ENCODE measurements at regions not wholly inside any gene's neighbourhood (a gene's known extent, or its start where the extent isn't known, plus 50 kb on each side); places are given as distances from the start of the nearest gene placed in this dataset.

DNA sequence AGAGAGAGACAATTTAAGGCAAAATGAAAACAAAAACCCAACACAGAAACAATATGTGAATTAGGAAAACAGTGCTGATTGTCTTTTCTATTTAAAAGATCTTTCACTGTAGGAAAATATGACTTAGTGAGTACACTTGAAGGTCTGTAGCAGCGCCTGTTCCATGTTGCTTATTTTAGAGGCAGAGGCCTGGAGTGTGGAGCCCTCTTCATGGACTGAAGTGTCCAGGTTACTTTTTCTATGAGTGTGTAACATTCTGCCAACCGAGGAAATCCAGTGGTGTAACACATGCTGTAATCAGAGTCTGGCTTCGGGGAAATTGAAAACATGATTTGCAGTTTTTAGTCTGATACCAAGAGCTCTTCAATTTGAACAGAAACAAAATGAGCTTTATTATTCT, 64.0 kb upstream of the GPRIN3 start:
- DNase-seq (ENCODE audit: low read depth in 1 of 2, low spot score in 1 of 2), result no peak

DNA sequence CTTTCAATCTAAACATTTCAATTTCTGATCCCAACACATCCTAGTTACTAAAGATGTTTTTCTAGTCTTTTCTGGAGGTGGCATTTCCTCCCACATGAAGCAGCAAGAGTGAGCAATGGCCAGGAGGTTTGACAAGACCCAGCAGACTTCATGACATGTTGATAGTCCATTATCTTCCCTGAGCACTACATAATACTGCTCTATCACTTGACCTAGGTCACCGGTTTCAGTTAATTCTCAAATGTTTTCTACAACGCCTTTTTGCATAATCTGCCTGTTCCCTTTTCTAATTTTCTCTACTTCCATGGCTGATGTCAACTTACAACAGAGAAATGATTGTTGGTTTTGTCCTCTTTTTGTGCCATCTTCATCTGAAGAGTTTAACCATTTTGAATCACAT, 62.0 kb upstream of the GPRIN3 start:
- DNase-seq (ENCODE audit: low read depth in 1 of 2, low spot score in 1 of 2), result no peak

DNA sequence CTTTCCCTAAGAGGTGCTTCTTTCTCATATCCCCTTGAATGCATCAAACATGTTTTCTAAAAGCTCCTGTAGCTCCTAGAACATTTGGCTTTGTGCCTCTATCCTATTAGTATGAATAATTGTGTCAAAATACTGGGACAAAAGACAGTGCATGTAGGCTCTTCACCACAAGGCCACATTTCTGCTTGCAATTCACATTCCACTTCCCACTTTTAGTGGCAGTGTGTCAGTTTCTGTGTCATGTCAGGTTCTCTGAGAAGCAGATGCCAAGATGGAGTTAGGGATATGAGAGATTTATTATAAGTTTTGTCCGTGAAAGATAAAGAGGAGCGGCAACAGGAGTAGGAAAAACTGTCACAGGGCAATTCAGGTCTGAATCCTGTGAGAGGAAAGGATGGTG, 61.3 kb upstream of the GPRIN3 start:
- DNase-seq (ENCODE audit: low read depth in 1 of 2, low spot score in 1 of 2), result no peak

DNA sequence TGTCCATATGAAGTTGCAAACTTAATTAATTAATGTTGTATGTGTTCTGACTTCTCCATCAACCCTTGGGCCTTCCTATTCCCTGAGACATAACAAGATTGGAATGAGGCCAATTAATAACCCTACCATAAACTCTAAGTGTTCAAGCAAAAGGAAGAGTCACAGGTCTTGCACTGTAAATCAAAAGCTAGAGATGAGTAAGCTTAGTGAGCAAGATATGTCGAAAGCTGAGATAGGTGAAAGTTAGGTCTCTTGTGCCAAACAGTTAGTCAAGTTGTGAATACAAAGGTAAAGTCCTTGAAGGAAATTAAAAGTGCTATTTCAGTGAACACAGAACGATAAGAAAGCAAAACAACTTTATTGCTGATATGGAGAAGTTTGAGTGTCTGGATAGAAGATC, 58.2 kb upstream of the GPRIN3 start:
- no peak for DNase-seq (ENCODE audit: low read depth in 1 of 2, low spot score in 1 of 2)

DNA sequence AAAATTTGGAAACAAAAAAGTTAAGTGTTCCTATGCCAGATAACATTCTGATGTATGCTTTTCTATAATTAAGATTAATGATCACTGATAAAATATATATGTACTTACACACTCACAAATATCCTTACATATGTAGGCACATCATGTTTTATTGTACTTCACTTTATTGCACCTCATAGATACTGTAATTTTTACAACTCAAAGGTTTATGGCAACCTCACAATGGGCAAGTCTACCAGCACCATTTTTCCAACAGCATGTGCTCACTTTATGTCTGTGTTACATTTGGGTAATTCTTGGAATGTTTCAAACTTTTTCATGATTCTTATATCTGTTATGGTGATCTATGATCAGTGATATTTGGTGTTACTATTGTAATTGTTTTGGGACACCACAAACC, 57.8 kb upstream of the GPRIN3 start:
- DNase-seq (ENCODE audit: low read depth in 1 of 2, low spot score in 1 of 2), result no peak

DNA sequence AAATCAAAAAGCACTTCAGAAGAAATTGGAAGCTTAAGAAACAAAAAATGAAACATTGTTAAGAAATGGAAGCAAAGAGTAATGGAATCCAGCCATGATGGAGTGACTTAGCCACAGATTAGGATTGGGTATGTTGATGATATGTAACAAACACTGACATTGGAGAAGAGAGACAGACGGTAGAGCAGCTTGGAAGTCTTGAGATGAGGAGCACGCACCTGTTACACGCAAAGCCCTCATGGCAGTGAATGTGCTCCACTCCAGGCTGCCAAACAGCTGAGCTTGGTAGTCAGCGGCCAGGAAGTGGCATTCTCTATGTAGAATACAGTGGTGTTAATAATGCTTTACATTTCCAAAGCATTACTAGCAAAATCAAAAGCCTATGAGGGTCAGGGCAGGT, 56.9 kb upstream of the GPRIN3 start:
- no peak for DNase-seq (ENCODE audit: low read depth in 1 of 2, low spot score in 1 of 2)

DNA sequence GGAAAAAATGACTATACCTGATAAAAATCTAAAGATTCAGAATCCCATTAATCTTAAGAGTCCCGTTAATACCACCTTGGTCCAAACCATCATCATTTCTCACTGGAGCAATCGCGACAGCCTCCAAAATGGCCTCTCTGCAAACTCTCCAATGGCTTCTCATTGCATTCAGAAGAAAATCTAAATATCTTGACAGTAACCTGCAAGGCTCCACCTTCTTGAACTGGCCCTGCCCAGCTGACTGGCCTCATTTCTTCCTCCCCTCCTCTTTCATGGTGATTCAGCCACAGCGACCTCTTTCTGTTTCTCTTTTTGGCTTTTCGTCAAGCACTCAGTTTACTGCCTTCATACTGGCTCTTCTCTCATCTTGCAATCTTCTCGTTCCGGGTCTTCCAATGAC, 56.2 kb upstream of the GPRIN3 start:
- no peak for DNase-seq (ENCODE audit: low read depth in 1 of 2, low spot score in 1 of 2)

DNA sequence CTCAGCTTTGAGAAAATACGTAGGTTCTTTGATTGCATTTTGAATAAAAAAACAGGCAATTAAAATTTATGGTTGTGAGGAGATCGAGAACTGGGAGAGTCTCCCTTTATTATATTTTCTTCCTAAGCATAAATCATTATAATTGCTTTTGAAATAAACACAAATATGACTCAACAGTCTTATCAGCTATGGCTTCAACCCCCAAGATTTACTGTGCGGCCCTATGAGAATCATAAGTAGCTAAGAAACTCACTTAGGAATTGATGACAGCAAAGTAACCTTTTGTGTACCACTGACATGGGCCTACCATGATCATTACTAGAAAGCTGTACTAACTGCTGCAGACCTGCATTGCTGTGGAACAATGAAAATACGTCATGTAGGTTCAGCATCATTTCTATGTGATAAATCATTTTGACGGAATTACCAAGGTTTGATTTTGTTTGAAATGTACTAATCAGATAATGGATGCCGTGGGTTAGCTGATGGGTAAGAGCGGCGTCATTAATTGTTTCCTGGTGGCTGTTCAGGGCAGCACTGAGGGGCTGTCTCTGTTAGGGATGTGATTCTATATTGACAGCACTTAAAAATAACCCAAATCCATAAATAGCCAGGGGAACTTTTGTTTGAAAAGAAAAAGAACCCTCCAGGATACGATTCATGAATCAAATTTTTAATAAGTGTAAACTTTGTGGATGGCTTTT, 51.5 kb upstream of the GPRIN3 start:
- no peak for DNase-seq (ENCODE audit: low read depth in 1 of 2, low spot score in 1 of 2)

DNA sequence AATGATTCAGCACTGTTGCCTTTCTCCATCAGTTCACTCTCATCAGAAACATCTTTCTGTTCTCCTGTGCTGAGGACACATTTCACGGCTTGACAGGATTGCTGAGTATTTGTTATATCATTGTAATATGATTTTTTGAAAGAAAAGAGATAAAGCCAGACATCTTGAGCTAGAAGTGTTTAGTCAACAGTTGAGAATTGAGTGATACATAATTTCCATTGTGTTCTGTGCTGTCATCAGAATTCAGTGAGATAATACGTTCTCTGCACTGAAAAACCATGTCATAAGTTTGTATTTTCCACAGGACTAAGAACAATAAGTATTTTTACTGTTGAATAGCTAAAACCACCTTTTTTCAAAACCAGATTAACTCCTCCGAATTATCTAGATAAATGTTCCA, 50.2 kb upstream of the GPRIN3 start:
- no peak for DNase-seq (ENCODE audit: low read depth in 1 of 2, low spot score in 1 of 2)

Data from stimulated activated CD4-positive, alpha-beta T cell treated with anti-CD3 and anti-CD28 coated beads, Interleukin-15, amount 100 ng/mL, for 1 hour (primary cell).